GM19023 (cell line): ENCODE measurements at regions not wholly inside any gene's neighbourhood (a gene's known extent, or its start where the extent isn't known, plus 50 kb on each side); places are given as distances from the start of the nearest gene placed in this dataset.

Experiments used
- ATAC-seq: cut with Tn5 transposase; IDR thresholded peaks from one replicate; pipeline ENCODE4 v1.9.1; 2021; ENCODE audit warnings: mild to moderate bottlenecking, moderate library complexity; ENCODE audit not compliant: unreplicated experiment

GRCh38 chr7:33661430-33662160, 243.7 kb upstream of the BMPER start:
- no peak for ATAC-seq

- no peak for ATAC-seq
These were observed 238.8 kb upstream of the BMPER start for GRCh38 chr7:33666531-33666930.

GRCh38 chr7:33667196-33667595, 238.1 kb upstream of the BMPER start:
- ATAC-seq: no peak

GRCh38 chr7:33669251-33669670, 236.1 kb upstream of the BMPER start:
- no peak for ATAC-seq

GRCh38 chr7:33671531-33672262, 233.6 kb upstream of the BMPER start:
- no peak for ATAC-seq

GRCh38 chr7:33673029-33673700, 232.2 kb upstream of the BMPER start:
- no peak for ATAC-seq

GRCh38 chr7:33674804-33675411, 230.4 kb upstream of the BMPER start:
- ATAC-seq: no peak

- no peak for ATAC-seq
These were observed 227.8 kb upstream of the BMPER start for GRCh38 chr7:33677556-33677955.

GRCh38 chr7:33678569-33679335, 226.6 kb upstream of the BMPER start:
- ATAC-seq: no peak

GRCh38 chr7:33680682-33681081, 224.7 kb upstream of the BMPER start:
- ATAC-seq: no peak

GRCh38 chr7:33685503-33685902, 219.8 kb upstream of the BMPER start:
- ATAC-seq: no peak

- no peak for ATAC-seq
These were observed 219.2 kb upstream of the BMPER start for GRCh38 chr7:33685981-33686683.

- ATAC-seq: no peak
These were observed 217.7 kb upstream of the BMPER start for GRCh38 chr7:33687625-33688024.

- ATAC-seq: no peak
These were observed 214.2 kb upstream of the BMPER start for GRCh38 chr7:33691180-33691579.

GRCh38 chr7:33692956-33693355, 212.4 kb upstream of the BMPER start:
- no peak for ATAC-seq

GRCh38 chr7:33694006-33694405, 211.3 kb upstream of the BMPER start:
- no peak for ATAC-seq

GRCh38 chr7:33697616-33698015, 207.7 kb upstream of the BMPER start:
- no peak for ATAC-seq

- no peak for ATAC-seq
These were observed 207.3 kb upstream of the BMPER start for GRCh38 chr7:33698041-33698440.

GRCh38 chr7:33698692-33699128, 206.6 kb upstream of the BMPER start:
- no peak for ATAC-seq
